ENCODE measurements at regions not wholly inside any gene's neighbourhood (a gene's known extent, or its start where the extent isn't known, plus 50 kb on each side); places are given as distances from the start of the nearest gene placed in this dataset.

- TF ChIP-seq, protein P1, sequence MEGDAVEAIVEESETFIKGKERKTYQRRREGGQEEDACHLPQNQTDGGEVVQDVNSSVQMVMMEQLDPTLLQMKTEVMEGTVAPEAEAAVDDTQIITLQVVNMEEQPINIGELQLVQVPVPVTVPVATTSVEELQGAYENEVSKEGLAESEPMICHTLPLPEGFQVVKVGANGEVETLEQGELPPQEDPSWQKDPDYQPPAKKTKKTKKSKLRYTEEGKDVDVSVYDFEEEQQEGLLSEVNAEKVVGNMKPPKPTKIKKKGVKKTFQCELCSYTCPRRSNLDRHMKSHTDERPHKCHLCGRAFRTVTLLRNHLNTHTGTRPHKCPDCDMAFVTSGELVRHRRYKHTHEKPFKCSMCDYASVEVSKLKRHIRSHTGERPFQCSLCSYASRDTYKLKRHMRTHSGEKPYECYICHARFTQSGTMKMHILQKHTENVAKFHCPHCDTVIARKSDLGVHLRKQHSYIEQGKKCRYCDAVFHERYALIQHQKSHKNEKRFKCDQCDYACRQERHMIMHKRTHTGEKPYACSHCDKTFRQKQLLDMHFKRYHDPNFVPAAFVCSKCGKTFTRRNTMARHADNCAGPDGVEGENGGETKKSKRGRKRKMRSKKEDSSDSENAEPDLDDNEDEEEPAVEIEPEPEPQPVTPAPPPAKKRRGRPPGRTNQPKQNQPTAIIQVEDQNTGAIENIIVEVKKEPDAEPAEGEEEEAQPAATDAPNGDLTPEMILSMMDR (IDR thresholded peaks at IDR 0.05) = no peak
- Mint-ChIP-seq H3K27ac (no peak overlapping the region), H3K4me1 (no peaks in the 10 kb centered on the region), H3K9me3 (peaks cover 2 to 19% (median 7%) of the 10 kb centered on the region in 7 donors), H3K4me3 (no peak overlapping the region), H3K36me3 (no peaks in the 10 kb centered on the region), H3K27me3 (ENCODE audit: low read depth in 3 of 3) (peaks cover 0 to 1% (median 0%) of the 10 kb centered on the region in 3 donors)
- Histone ChIP-seq H3K4me2 (replicated peaks; ENCODE audit: extremely low read depth, low read length, poor library complexity, severe bottlenecking) (no peak overlapping the region), H3K79me2 (ENCODE audit: insufficient read depth, low read length) (no peaks in the 10 kb centered on the region), H3K9me3 (replicated peaks in 1 of 2; ENCODE audit: control insufficient read depth in 1 of 2, insufficient read depth in 1 of 2, low read length in 2 of 2) (peaks cover 0 to 5% of the 10 kb centered on the region in 2 donors), H3K4me1 (ENCODE audit: control insufficient read depth in 1 of 2, insufficient read depth in 2 of 2, low read length in 2 of 2) (no peaks in the 10 kb centered on the region), H4K20me1 (ENCODE audit: insufficient read depth, low read length) (no peaks in the 10 kb centered on the region), H3K9ac (ENCODE audit: insufficient read depth, low read length, poor library complexity, severe bottlenecking) (no peak overlapping the region), H3K36me3 (replicated peaks in 1 of 2; ENCODE audit: control insufficient read depth in 1 of 2, insufficient read depth in 2 of 2, low read length in 2 of 2) (no peaks in the 10 kb centered on the region), H3K4me3 (replicated peaks in 1 of 3; ENCODE audit: low read depth in 2 of 3, low read length in 3 of 3) (no peak overlapping the region), H2AFZ (ENCODE audit: insufficient read depth, low read depth, low read length, poor library complexity, severe bottlenecking) (no peak overlapping the region), H3K27me3 (ENCODE audit: control insufficient read depth in 2 of 2, insufficient read depth in 2 of 2, low read length in 2 of 2) (no peaks in the 10 kb centered on the region), H3K27ac (ENCODE audit: low read depth in 1 of 2, low read length in 2 of 2) (no peak overlapping the region)
- WGBS (ENCODE audit: insufficient coverage) = no CpG with 5 or more reads among the region's 3 CpGs
- DNase-seq = no peak
- intact Hi-C loops (cut with micrococcal nuclease) = no loop called here
Observed at GRCh38 chr12:44961887-44962286, 85.8 kb upstream of the NELL2 start.

DNA sequence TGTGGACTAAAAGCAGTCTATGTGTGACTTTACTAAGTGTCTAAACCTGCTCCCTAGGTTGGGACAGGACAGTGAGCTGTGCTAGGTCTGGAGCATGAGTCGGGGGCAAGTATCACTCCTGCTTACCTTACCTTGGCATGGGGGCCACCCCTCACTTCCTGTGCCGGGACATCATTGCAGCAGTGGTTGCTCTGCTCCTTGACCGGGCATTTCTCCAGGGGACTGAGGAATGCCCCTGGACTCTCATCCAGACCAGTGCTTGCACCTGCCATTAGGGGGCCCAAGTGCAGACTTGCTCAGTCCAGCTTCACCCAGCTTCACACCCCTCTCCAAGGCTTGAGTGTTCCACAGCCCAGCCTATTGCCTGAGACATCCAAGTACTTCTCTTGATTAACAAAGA lies 84.7 kb upstream of the NELL2 start:
- Histone ChIP-seq H3K79me2 (ENCODE audit: insufficient read depth, low read length) (no peaks in the 10 kb centered on the region), H3K36me3 (replicated peaks in 1 of 2; ENCODE audit: control insufficient read depth in 1 of 2, insufficient read depth in 2 of 2, low read length in 2 of 2) (no peaks in the 10 kb centered on the region), H3K4me1 (ENCODE audit: control insufficient read depth in 1 of 2, insufficient read depth in 2 of 2, low read length in 2 of 2) (no peaks in the 10 kb centered on the region), H4K20me1 (ENCODE audit: insufficient read depth, low read length) (no peaks in the 10 kb centered on the region), H3K4me3 (replicated peaks in 1 of 3; ENCODE audit: low read depth in 2 of 3, low read length in 3 of 3) (no peak overlapping the region), H3K9ac (ENCODE audit: insufficient read depth, low read length, poor library complexity, severe bottlenecking) (no peak overlapping the region), H3K27ac (ENCODE audit: low read depth in 1 of 2, low read length in 2 of 2) (no peak overlapping the region), H3K9me3 (replicated peaks in 1 of 2; ENCODE audit: control insufficient read depth in 1 of 2, insufficient read depth in 1 of 2, low read length in 2 of 2) (peaks cover 0 to 5% of the 10 kb centered on the region in 2 donors), H2AFZ (ENCODE audit: insufficient read depth, low read depth, low read length, poor library complexity, severe bottlenecking) (no peak overlapping the region), H3K27me3 (ENCODE audit: control insufficient read depth in 2 of 2, insufficient read depth in 2 of 2, low read length in 2 of 2) (no peaks in the 10 kb centered on the region), H3K4me2 (replicated peaks; ENCODE audit: extremely low read depth, low read length, poor library complexity, severe bottlenecking) (no peak overlapping the region)
- DNase-seq = no peak
- Mint-ChIP-seq H3K36me3 (no peaks in the 10 kb centered on the region), H3K4me1 (no peaks in the 10 kb centered on the region), H3K27me3 (ENCODE audit: low read depth in 3 of 3) (peaks cover 0 to 1% (median 0%) of the 10 kb centered on the region in 3 donors), H3K9me3 (peaks cover 2 to 18% (median 7%) of the 10 kb centered on the region in 7 donors), H3K27ac (no peak overlapping the region), H3K4me3 (no peak overlapping the region)
- TF ChIP-seq, protein P1 (IDR thresholded peaks at IDR 0.05) = no peak
- intact Hi-C loops (cut with micrococcal nuclease) = no loop called here
- WGBS (ENCODE audit: insufficient coverage) = 100% methylated on average over 3 of the region's 3 CpGs

Measured in CD14-positive monocyte (primary cell).